ENCODE measurements at regions not wholly inside any gene's neighbourhood (a gene's known extent, or its start where the extent isn't known, plus 50 kb on each side); places are given as distances from the start of the nearest gene placed in this dataset.

DNA sequence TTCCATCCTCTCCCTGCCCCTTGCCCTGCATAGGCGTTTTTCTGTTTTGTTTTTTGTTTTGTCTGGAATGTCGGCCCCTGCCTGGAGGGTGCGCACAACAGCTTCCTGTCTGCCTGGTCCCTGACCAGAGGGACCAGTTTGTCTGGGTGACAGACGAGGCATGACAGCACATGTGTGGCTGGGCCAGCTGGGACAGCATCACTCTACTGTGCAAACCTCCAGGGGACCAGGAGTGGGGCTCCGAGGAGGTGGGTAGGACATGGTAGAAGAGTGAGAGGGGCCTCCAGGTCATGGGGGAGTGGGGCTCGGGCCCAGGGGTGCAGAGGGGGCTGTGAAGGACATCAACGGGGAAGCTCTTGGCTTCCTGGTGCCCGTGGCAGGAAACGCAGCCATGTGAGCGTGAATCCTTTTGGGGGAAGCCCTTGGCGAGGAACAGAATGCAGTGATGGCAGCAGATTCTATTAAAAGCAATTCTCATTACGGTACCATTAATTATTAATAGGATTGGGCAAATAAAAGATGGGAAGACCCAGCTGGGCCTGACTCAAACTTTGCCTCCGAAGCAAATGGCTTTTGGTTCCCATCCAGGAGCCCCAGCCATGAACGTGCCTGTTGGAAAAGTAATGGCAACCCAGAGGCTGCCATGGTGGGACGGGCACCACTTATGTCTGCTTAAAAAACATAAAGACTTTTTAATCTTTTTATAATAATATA lies 184.4 kb upstream of the IER5L start:
- H3K36me3 ChIP-seq (ENCODE audit: control insufficient read depth in 4 of 4, insufficient read depth in 3 of 4, low read depth in 1 of 4, low read length in 3 of 4): no peaks in the 10 kb centered on the region
- peaks cover 0 to 6% (median 3%) of the 10 kb centered on the region in 4 donors for H3K4me1 ChIP-seq (ENCODE audit: control insufficient read depth in 4 of 4, insufficient read depth in 4 of 4, low read length in 3 of 4)
- TF ChIP-seq GABPA (IDR thresholded peaks at IDR 0.05 in 1 of 2, conservative IDR thresholded peaks at IDR 0.05 in 1 of 2) (no peak), RAD21 (IDR thresholded peaks at IDR 0.05) (peak in 1 of 2 donors; percentile 27), NR2F2 (IDR thresholded peaks at IDR 0.05) (no peak), HNF4G (IDR thresholded peaks at IDR 0.05) (no peak)
- TF ChIP-seq, protein P1, sequence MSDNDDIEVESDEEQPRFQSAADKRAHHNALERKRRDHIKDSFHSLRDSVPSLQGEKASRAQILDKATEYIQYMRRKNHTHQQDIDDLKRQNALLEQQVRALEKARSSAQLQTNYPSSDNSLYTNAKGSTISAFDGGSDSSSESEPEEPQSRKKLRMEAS (IDR thresholded peaks at IDR 0.05): no peak
- no peak overlapping the region for H3K4me3 ChIP-seq (ENCODE audit: low read depth in 1 of 3, low read length in 3 of 3)
- DNase-seq (ENCODE audit: low spot score): no peak
- WGBS: 63% methylated on average over 15 of the region's 15 CpGs
- H3K27me3 ChIP-seq (ENCODE audit: control insufficient read depth in 4 of 4, insufficient read depth in 4 of 4, low read length in 3 of 4): no peaks in the 10 kb centered on the region
- H3K9ac ChIP-seq (ENCODE audit: low read depth in 1 of 2, low read length in 2 of 2): no peak overlapping the region
- no peaks in the 10 kb centered on the region for H3K9me3 ChIP-seq (ENCODE audit: control insufficient read depth in 4 of 4, low read length in 3 of 4)
- H3K27ac ChIP-seq (ENCODE audit: low read depth in 1 of 2, low read length in 2 of 2): no peak overlapping the region

DNA sequence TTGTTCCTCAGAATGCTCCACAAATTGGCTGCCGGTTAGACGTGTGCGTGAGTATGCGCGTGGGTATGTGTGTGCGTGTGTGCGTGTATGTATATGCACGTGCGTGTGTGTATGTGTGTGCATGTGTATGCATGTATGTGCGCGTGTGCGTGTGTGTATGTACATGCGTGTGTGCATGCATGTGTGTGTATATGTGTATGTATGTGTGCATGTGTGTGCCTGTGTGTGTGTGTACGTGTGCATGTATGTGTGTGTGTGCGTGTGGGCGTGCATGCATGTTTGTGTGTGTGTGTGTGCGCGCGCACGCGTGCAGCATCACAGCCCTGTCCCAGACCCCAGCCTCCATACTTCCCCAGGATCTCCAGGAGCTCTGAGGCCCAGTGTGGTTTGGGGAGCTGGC lies 183.1 kb upstream of the IER5L start:
- Histone ChIP-seq H3K36me3 (ENCODE audit: control insufficient read depth in 4 of 4, insufficient read depth in 3 of 4, low read depth in 1 of 4, low read length in 3 of 4) (no peaks in the 10 kb centered on the region), H3K4me3 (ENCODE audit: low read depth in 1 of 3, low read length in 3 of 3) (no peak overlapping the region), H3K9me3 (ENCODE audit: control insufficient read depth in 4 of 4, low read length in 3 of 4) (no peaks in the 10 kb centered on the region), H3K27ac (ENCODE audit: low read depth in 1 of 2, low read length in 2 of 2) (no peak overlapping the region), H3K4me1 (ENCODE audit: control insufficient read depth in 4 of 4, insufficient read depth in 4 of 4, low read length in 3 of 4) (peaks cover 0 to 4% (median 2%) of the 10 kb centered on the region in 4 donors), H3K27me3 (ENCODE audit: control insufficient read depth in 4 of 4, insufficient read depth in 4 of 4, low read length in 3 of 4) (no peaks in the 10 kb centered on the region), H3K9ac (ENCODE audit: low read depth in 1 of 2, low read length in 2 of 2) (no peak overlapping the region)
- no peak for TF ChIP-seq FOXA2 (IDR thresholded peaks at IDR 0.05)
- no peak for DNase-seq (ENCODE audit: low spot score)
- WGBS: 96% methylated on average over 21 of the region's 21 CpGs

- TF ChIP-seq JUND (IDR thresholded peaks at IDR 0.05): no peak
- no peak for TF ChIP-seq YY1 (IDR thresholded peaks at IDR 0.05)
- no peak for TF ChIP-seq FOXA2 (IDR thresholded peaks at IDR 0.05)
- no peak for TF ChIP-seq TAF1 (conservative IDR thresholded peaks at IDR 0.05)
- no peak for TF ChIP-seq RXRA (IDR thresholded peaks at IDR 0.05)
- no peak for TF ChIP-seq CTCF (IDR thresholded peaks at IDR 0.05; ENCODE audit: low read depth, low read length, missing input control)
- no peak for TF ChIP-seq SP1 (IDR thresholded peaks at IDR 0.05)
- no peak for TF ChIP-seq EGR1 (IDR thresholded peaks at IDR 0.05; ENCODE audit: low read depth in 2 of 2)
- TF ChIP-seq GABPA (IDR thresholded peaks at IDR 0.05 in 1 of 2, conservative IDR thresholded peaks at IDR 0.05 in 1 of 2): no peak
- TF ChIP-seq, protein P1 (IDR thresholded peaks at IDR 0.05): no peak
- no peak for TF ChIP-seq NR2F2 (IDR thresholded peaks at IDR 0.05)
- no peak for TF ChIP-seq HNF4A (conservative IDR thresholded peaks at IDR 0.05)
Measured at GRCh38 chr9:129359916-129360536, 182.0 kb upstream of the IER5L start.

More at GRCh38 chr9:129359916-129360536, 182.0 kb upstream of the IER5L start:
- H3K9me3 ChIP-seq (ENCODE audit: control insufficient read depth in 4 of 4, low read length in 3 of 4): peaks cover 0 to 5% (median 0%) of the 10 kb centered on the region in 4 donors
- 77% methylated on average over 12 of the region's 12 CpGs for WGBS
- H3K9ac ChIP-seq (ENCODE audit: low read depth in 1 of 2, low read length in 2 of 2): no peak overlapping the region
- no peaks in the 10 kb centered on the region for H3K27me3 ChIP-seq (ENCODE audit: control insufficient read depth in 4 of 4, insufficient read depth in 4 of 4, low read length in 3 of 4)
- H3K4me3 ChIP-seq (ENCODE audit: low read depth in 1 of 3, low read length in 3 of 3): no peak overlapping the region
- no peak overlapping the region for H3K27ac ChIP-seq (ENCODE audit: low read depth in 1 of 2, low read length in 2 of 2)
- H3K4me1 ChIP-seq (ENCODE audit: control insufficient read depth in 4 of 4, insufficient read depth in 4 of 4, low read length in 3 of 4): peaks cover 0 to 3% (median 1%) of the 10 kb centered on the region in 4 donors
- no peak for DNase-seq (ENCODE audit: low spot score)
- H3K36me3 ChIP-seq (ENCODE audit: control insufficient read depth in 4 of 4, insufficient read depth in 3 of 4, low read depth in 1 of 4, low read length in 3 of 4): no peaks in the 10 kb centered on the region
